ENCODE measurements at regions not wholly inside any gene's neighbourhood (a gene's known extent, or its start where the extent isn't known, plus 50 kb on each side); places are given as distances from the start of the nearest gene placed in this dataset.

GRCh38 chr7:46850563-46851330 lies 731.2 kb downstream of the TNS3 start:
- DNase-seq: no peak

- no peak for DNase-seq
These were observed 733.0 kb downstream of the TNS3 start for GRCh38 chr7:46848944-46849343.

- DNase-seq: no peak
These were observed 733.6 kb downstream of the TNS3 start for GRCh38 chr7:46848311-46848710.

- DNase-seq: no peak
These were observed 734.8 kb downstream of the TNS3 start for GRCh38 chr7:46847126-46847525.

GRCh38 chr7:46844486-46844885 lies 737.4 kb downstream of the TNS3 start:
- DNase-seq: no peak

- no peak for DNase-seq
These were observed 740.7 kb downstream of the TNS3 start for GRCh38 chr7:46841248-46841647.

GRCh38 chr7:46839651-46840050 lies 742.3 kb downstream of the TNS3 start:
- no peak for DNase-seq

GRCh38 chr7:46838463-46838862 lies 743.4 kb downstream of the TNS3 start:
- no peak for DNase-seq

GRCh38 chr7:46835556-46835955 lies 746.4 kb downstream of the TNS3 start:
- no peak for DNase-seq

GRCh38 chr7:46834921-46835320 lies 747.0 kb downstream of the TNS3 start:
- DNase-seq: no peak

GRCh38 chr7:46833197-46833596 lies 748.7 kb downstream of the TNS3 start:
- DNase-seq: no peak

- DNase-seq: no peak
These were observed 749.8 kb downstream of the TNS3 start for GRCh38 chr7:46832136-46832535.

- DNase-seq: no peak
These were observed 762.1 kb downstream of the TNS3 start for GRCh38 chr7:46819819-46820218.

GRCh38 chr7:46814516-46815250 lies 767.2 kb downstream of the TNS3 start:
- no peak for DNase-seq

GRCh38 chr7:46812101-46812675 lies 769.7 kb downstream of the TNS3 start:
- DNase-seq: no peak

GRCh38 chr7:46811529-46811928 lies 770.4 kb downstream of the TNS3 start:
- no peak for DNase-seq

GRCh38 chr7:46810986-46811385 lies 770.9 kb downstream of the TNS3 start:
- no peak for DNase-seq

GRCh38 chr7:46809886-46810285 lies 772.0 kb downstream of the TNS3 start:
- no peak for DNase-seq

GRCh38 chr7:46806856-46807255 lies 775.1 kb downstream of the TNS3 start:
- DNase-seq: no peak

- no peak for DNase-seq
These were observed 779.4 kb downstream of the TNS3 start for GRCh38 chr7:46802479-46802878.

- no peak for DNase-seq
These were observed 790.7 kb downstream of the TNS3 start for GRCh38 chr7:46791188-46791587.

GRCh38 chr7:46786995-46787394 lies 794.9 kb downstream of the TNS3 start:
- no peak for DNase-seq

- DNase-seq: no peak
These were observed 795.5 kb downstream of the TNS3 start for GRCh38 chr7:46786221-46786954.

Data from activated naive CD4-positive, alpha-beta T cell treated with anti-CD3 and anti-CD28 coated beads, Interleukin-2, amount 50 U/mL, for 16 hours (primary cell).